GM12878 (cell line): ENCODE measurements at regions not wholly inside any gene's neighbourhood (a gene's known extent, or its start where the extent isn't known, plus 50 kb on each side); places are given as distances from the start of the nearest gene placed in this dataset.

ENCODE experiments used
- ATAC-seq: fragments of 200-7000 bp; cut with Tn5 transposase; 3 replicates; pipeline ENCODE4 v1.9.1; 2020; ENCODE audit warnings: mild to moderate bottlenecking, moderate library complexity
- BruUV-seq: library from RNA; stranded (reverse); fragments of 400-500 nt; replicated peaks from 2 replicates; lab custom pipeline; 2021; lab: Mats Ljungman, UMichigan
- CTCF ChIA-PET: fragments of 300-600 bp; sonication (Branson Sonifier 250); formaldehyde crosslinking; extraction: SDS; loops from one replicate; lab custom pipeline; 2021; ENCODE audit warnings: inconsistent platforms; lab: Yijun Ruan, JAX
- POLR2A ChIA-PET: fragments of 350-600 bp; formaldehyde crosslinking; extraction: SDS; loops from one replicate; lab custom pipeline; 2021; ENCODE audit warnings: inconsistent platforms; lab: Charles Lee
- RAD21 ChIA-PET: fragments of 300-600 bp; sonication (Branson Sonifier 250); formaldehyde crosslinking; loops from one replicate; lab custom pipeline; 2023; ENCODE audit warnings: antibody characterized with exemption; ENCODE audit not compliant: unreplicated experiment; lab: Charles Lee
- SMC1A ChIA-PET: fragments of 300-600 bp; sonication (Branson Sonifier 250); formaldehyde crosslinking; loops from one replicate; lab custom pipeline; 2023; ENCODE audit not compliant: unreplicated experiment, uncharacterized antibody; lab: Charles Lee
- DNase-seq: peaks from one replicate; pipeline ENCODE4 v3.0.0-alpha.2; 2011; ENCODE audit warnings: low read depth, low spot score
- FAIRE-seq: peaks from 3 replicates; lab custom pipeline; 2011; peaks lifted over from hg19 to GRCh38; lab: Jason Lieb, UNC
- H2AFZ ChIP-seq: 2 replicates; pipeline ENCODE4 v1.6.0; 2011; ENCODE audit warnings: low read depth, low read length, control low read depth; ENCODE audit not compliant: control insufficient read depth
- H3K27ac ChIP-seq: 2 replicates; pipeline ENCODE4 v1.5.1; 2011; ENCODE audit warnings: control low read depth; ENCODE audit not compliant: control insufficient read depth, insufficient read depth
- H3K27me3 ChIP-seq, 2 experiments: replicated peaks in 1 of 2; 2 replicates each; pipeline versions ENCODE4 v1.6.0 to v1.6.1; 2011; ENCODE audit warnings: low read length in 1 of 2; ENCODE audit not compliant: control insufficient read depth in 2 of 2, insufficient read depth in 2 of 2
- H3K36me3 ChIP-seq, 2 experiments: 2 replicates each; pipeline ENCODE4 v1.5.1; 2011; ENCODE audit warnings: low read length in 1 of 2; ENCODE audit not compliant: control insufficient read depth in 2 of 2, insufficient read depth in 2 of 2
- H3K4me1 ChIP-seq: 2 replicates; pipeline ENCODE4 v1.6.1; 2011; ENCODE audit warnings: mild to moderate bottlenecking, low read length, moderate library complexity, mixed read lengths; ENCODE audit not compliant: control insufficient read depth, insufficient read depth
- H3K4me2 ChIP-seq: 2 replicates; pipeline ENCODE4 v1.6.0; 2011; ENCODE audit warnings: control low read depth; ENCODE audit not compliant: control insufficient read depth, insufficient read depth
- H3K4me3 ChIP-seq: fragments of 200-600 bp; sonication (generic); 2 replicates; pipeline ENCODE4 v1.5.1; 2016
- H3K79me2 ChIP-seq: 2 replicates; pipeline ENCODE4 v1.6.0; 2011; ENCODE audit warnings: low read length; ENCODE audit not compliant: control insufficient read depth, insufficient read depth
- H3K9ac ChIP-seq: 2 replicates; pipeline ENCODE4 v1.8.0; 2011; ENCODE audit warnings: low read length, control low read depth, mixed read lengths; ENCODE audit not compliant: control insufficient read depth, insufficient read depth
- H3K9me3 ChIP-seq: replicated peaks from 3 replicates; pipeline ENCODE4 v1.5.1; 2011; ENCODE audit warnings: mild to moderate bottlenecking, low read length; ENCODE audit not compliant: control insufficient read depth, insufficient read depth
- H4K20me1 ChIP-seq: 2 replicates; pipeline ENCODE4 v1.6.0; 2011; ENCODE audit not compliant: control insufficient read depth, insufficient read depth
- CREM ChIP-seq: IDR thresholded peaks from 2 replicates; pipeline ENCODE4 v1.6.1; 2014; ENCODE audit warnings: antibody characterized with exemption, low read depth
- FOXK2 ChIP-seq: fragments of 450-650 bp; IDR thresholded peaks from 2 replicates; pipeline ENCODE4 v1.6.1; 2017; ENCODE audit warnings: mild to moderate bottlenecking, moderate library complexity
- HDAC6 ChIP-seq: fragments of 200-600 bp; sonication (generic); IDR thresholded peaks from one replicate; pipeline ENCODE4 v1.8.0; 2017; ENCODE audit warnings: antibody characterized with exemption; ENCODE audit not compliant: unreplicated experiment
- MYB ChIP-seq: fragments of 150-350 bp; IDR thresholded peaks from 2 replicates; pipeline ENCODE4 v1.6.1; 2014; ENCODE audit warnings: mild to moderate bottlenecking, low read depth, low read length, borderline replicate concordance
- NFYA ChIP-seq: IDR thresholded peaks from 2 replicates; pipeline ENCODE4 v1.6.1; 2011; ENCODE audit warnings: low read depth, mild to moderate bottlenecking, low read length, improper control_type of control experiment, borderline replicate concordance
- PML ChIP-seq: IDR thresholded peaks from 2 replicates; pipeline ENCODE4 v1.6.1; 2012; ENCODE audit warnings: low read length, inconsistent platforms
- POLR2AphosphoS5 ChIP-seq: IDR thresholded peaks from 2 replicates; pipeline ENCODE4 v1.6.1; 2011; ENCODE audit warnings: mild to moderate bottlenecking, low read length, inconsistent platforms
- ZNF384 ChIP-seq: IDR thresholded peaks from 2 replicates; pipeline ENCODE4 v1.6.1; 2012; ENCODE audit warnings: low read depth, mild to moderate bottlenecking, low read length, improper control_type of control experiment, borderline replicate concordance
- WGBS: methylation state at CpG from one replicate; pipeline ENCODE4 v1.1.6; 2016; ENCODE audit warnings: low lambda C conversion rate; ENCODE audit not compliant: insufficient replicate concordance, insufficient coverage; ENCODE audit errors: missing lambda C conversion rate; 5-methylcytosine and 5-hydroxymethylcytosine counted together
- in situ Hi-C: fragments of 300-500 bp; cut with MboI; formaldehyde crosslinking; loops from 9 replicates; pipeline ENCODE4 v1.14.3; 2018; ENCODE audit warnings: mixed read lengths
- intact Hi-C: fragments of 100-400 bp; cut with micrococcal nuclease; formaldehyde crosslinking; loops from one replicate; pipeline ENCODE4 v1.14.2; 2022; ENCODE audit not compliant: unreplicated experiment
- TF ChIP-seq, protein P1 (sequence below): fragments of 450-650 bp; formaldehyde crosslinking; IDR thresholded peaks from 2 replicates; pipeline ENCODE4 v1.4.0; 2022; ENCODE audit warnings: mild to moderate bottlenecking, moderate library complexity
- TF ChIP-seq, protein P2 (sequence below): fragments of 150-350 bp; IDR thresholded peaks from 2 replicates; pipeline ENCODE4 v1.6.1; 2014; ENCODE audit warnings: mild to moderate bottlenecking, low read depth, low read length

DNA sequence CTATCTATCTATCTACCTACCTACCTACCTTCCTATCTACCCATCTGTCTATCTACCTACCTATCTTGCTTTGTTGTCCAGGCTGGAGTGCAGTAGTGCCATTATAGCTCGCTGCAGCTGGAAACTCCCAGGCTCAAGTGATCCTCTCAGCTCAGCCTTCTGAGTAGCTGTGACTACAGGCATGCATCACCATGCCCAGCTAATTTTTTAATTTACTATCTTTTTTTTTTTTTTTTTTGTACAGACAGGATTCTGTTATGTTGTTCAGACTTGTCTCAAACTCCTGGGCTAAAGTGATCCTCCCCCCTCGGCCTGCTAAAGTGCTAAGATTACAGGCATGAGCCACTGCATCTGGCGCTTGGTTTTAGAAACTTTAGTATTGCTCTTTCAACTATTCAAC is 762.4 kb downstream of the SLC6A15 start:
- intact Hi-C loops (no loop called here), in situ Hi-C loops (no loop called here)
- Histone ChIP-seq H3K4me2 (no peak overlapping the region), H3K4me1 (no peaks in the 10 kb centered on the region), H3K27me3 (no peaks in the 10 kb centered on the region), H3K4me3 (no peak overlapping the region), H3K27ac (no peak overlapping the region), H3K79me2 (no peaks in the 10 kb centered on the region), H3K36me3 (no peaks in the 10 kb centered on the region), H2AFZ (no peak overlapping the region)
- BruUV-seq = no TSS peak
- FAIRE-seq (no peak), DNase-seq (no peak), ATAC-seq (no peak)
- POLR2A ChIA-PET = no interaction called here
- WGBS = 0% methylated on average over 3 of the region's 3 CpGs
- SMC1A ChIA-PET = no interaction called here
- RAD21 ChIA-PET = no interaction called here
- TF ChIP-seq ZNF384 (no peak), MYB (no peak), HDAC6 (no peak), POLR2AphosphoS5 (no peak), FOXK2 (no peak)
- TF ChIP-seq, all 136 proteins: peak for 0
- no peaks in the 10 kb centered on the region for H4K20me1 ChIP-seq
- no peak overlapping the region for H3K9ac ChIP-seq
- no peaks in the 10 kb centered on the region for H3K9me3 ChIP-seq
- CTCF ChIA-PET = no interaction called here

DNA sequence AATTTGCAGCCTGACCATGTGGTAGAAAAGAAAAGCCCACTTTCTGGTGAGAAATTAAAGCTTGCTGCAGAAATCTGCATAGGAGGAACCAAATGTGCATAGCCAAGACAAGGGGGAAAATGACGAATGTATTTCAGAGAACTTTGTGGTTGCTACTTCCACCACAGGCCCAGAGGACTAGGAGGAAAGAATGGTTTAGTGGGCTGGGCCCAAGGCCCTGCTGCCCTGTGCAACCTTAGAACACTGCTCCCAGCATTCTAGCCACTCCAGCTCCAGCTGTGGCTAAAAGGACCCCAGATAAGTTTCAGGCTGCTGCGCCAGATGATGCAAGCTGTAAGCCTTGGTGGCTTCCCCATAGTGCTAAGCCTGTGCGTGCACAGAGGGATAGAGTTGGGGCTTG is 764.3 kb downstream of the SLC6A15 start:
- Histone ChIP-seq H3K4me3 (no peak overlapping the region), H3K9me3 (no peaks in the 10 kb centered on the region), H3K27ac (no peak overlapping the region), H3K36me3 (no peaks in the 10 kb centered on the region), H3K9ac (no peak overlapping the region), H3K4me1 (no peaks in the 10 kb centered on the region), H2AFZ (no peak overlapping the region), H3K4me2 (no peak overlapping the region), H3K27me3 (no peaks in the 10 kb centered on the region), H4K20me1 (no peaks in the 10 kb centered on the region), H3K79me2 (no peaks in the 10 kb centered on the region)
- intact Hi-C loops = no loop called here
- TF ChIP-seq NFYA = no peak
- TF ChIP-seq, protein P1, sequence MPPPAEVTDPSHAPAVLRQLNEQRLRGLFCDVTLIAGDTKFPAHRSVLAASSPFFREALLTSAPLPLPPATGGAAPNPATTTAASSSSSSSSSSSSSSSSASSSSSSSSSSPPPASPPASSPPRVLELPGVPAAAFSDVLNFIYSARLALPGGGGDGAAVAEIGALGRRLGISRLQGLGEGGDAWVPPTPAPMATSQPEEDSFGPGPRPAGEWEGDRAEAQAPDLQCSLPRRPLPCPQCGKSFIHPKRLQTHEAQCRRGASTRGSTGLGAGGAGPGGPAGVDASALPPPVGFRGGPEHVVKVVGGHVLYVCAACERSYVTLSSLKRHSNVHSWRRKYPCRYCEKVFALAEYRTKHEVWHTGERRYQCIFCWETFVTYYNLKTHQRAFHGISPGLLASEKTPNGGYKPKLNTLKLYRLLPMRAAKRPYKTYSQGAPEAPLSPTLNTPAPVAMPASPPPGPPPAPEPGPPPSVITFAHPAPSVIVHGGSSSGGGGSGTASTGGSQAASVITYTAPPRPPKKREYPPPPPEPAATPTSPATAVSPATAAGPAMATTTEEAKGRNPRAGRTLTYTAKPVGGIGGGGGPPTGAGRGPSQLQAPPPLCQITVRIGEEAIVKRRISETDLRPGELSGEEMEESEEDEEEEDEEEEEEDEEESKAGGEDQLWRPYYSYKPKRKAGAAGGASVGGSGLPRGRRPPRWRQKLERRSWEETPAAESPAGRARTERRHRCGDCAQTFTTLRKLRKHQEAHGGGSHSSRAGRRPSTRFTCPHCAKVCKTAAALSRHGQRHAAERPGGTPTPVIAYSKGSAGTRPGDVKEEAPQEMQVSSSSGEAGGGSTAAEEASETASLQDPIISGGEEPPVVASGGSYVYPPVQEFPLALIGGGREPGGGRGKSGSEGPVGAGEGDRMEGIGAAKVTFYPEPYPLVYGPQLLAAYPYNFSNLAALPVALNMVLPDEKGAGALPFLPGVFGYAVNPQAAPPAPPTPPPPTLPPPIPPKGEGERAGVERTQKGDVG (CRISPR knock-in tag) = no peak
- no peak for TF ChIP-seq CREM
- TF ChIP-seq PML = no peak
- TF ChIP-seq, protein P2, sequence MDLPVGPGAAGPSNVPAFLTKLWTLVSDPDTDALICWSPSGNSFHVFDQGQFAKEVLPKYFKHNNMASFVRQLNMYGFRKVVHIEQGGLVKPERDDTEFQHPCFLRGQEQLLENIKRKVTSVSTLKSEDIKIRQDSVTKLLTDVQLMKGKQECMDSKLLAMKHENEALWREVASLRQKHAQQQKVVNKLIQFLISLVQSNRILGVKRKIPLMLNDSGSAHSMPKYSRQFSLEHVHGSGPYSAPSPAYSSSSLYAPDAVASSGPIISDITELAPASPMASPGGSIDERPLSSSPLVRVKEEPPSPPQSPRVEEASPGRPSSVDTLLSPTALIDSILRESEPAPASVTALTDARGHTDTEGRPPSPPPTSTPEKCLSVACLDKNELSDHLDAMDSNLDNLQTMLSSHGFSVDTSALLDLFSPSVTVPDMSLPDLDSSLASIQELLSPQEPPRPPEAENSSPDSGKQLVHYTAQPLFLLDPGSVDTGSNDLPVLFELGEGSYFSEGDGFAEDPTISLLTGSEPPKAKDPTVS = no peak
- WGBS = 29% methylated on average over 3 of the region's 3 CpGs
- CTCF ChIA-PET = interaction anchor here (1.1 kb wide), 1 partner anchor 322 kb away, joined by 4 read pairs; no protein-coding TSS in a partner anchor
- BruUV-seq = no TSS peak
- ATAC-seq (no peak), DNase-seq (no peak), FAIRE-seq (no peak)
- SMC1A ChIA-PET = no interaction called here
- POLR2A ChIA-PET = no interaction called here
- in situ Hi-C loops = no loop called here
- RAD21 ChIA-PET = no interaction called here
